ENCODE measurements at regions not wholly inside any gene's neighbourhood (a gene's known extent, or its start where the extent isn't known, plus 50 kb on each side); places are given as distances from the start of the nearest gene placed in this dataset.

- no peaks in the 10 kb centered on the region for H3K9me3 ChIP-seq (ENCODE audit: control insufficient read depth, low read depth, low read length)
- WGBS (ENCODE audit: insufficient coverage, low lambda C conversion rate), result 30% methylated on average over 2 of the region's 6 CpGs
- no peak for DNase-seq
- H3K27me3 ChIP-seq (ENCODE audit: control insufficient read depth, insufficient read depth, low read length), result peaks cover 4% of the 10 kb centered on the region
- H3K4me1 ChIP-seq (ENCODE audit: control insufficient read depth, insufficient read depth, low read length), result no peaks in the 10 kb centered on the region
- H3K36me3 ChIP-seq (ENCODE audit: control insufficient read depth, insufficient read depth, low read length), result no peaks in the 10 kb centered on the region
- no peak overlapping the region for H3K27ac ChIP-seq (ENCODE audit: low read length)
- H3K4me3 ChIP-seq (ENCODE audit: low read length), result no peak overlapping the region
Observed at GRCh38 chr3:59249698-59250361, 200.0 kb upstream of the CFAP20DC start.

- H3K9me3 ChIP-seq (ENCODE audit: control insufficient read depth, low read depth, low read length), result no peaks in the 10 kb centered on the region
- no peak overlapping the region for H3K4me3 ChIP-seq (ENCODE audit: low read length)
- no peak overlapping the region for H3K27ac ChIP-seq (ENCODE audit: low read length)
- peaks cover 2% of the 10 kb centered on the region for H3K27me3 ChIP-seq (ENCODE audit: control insufficient read depth, insufficient read depth, low read length)
- H3K36me3 ChIP-seq (ENCODE audit: control insufficient read depth, insufficient read depth, low read length), result no peaks in the 10 kb centered on the region
- H3K4me1 ChIP-seq (ENCODE audit: control insufficient read depth, insufficient read depth, low read length), result no peaks in the 10 kb centered on the region
- no peak for DNase-seq
Observed at GRCh38 chr3:59249004-59249403, 199.2 kb upstream of the CFAP20DC start.

DNA sequence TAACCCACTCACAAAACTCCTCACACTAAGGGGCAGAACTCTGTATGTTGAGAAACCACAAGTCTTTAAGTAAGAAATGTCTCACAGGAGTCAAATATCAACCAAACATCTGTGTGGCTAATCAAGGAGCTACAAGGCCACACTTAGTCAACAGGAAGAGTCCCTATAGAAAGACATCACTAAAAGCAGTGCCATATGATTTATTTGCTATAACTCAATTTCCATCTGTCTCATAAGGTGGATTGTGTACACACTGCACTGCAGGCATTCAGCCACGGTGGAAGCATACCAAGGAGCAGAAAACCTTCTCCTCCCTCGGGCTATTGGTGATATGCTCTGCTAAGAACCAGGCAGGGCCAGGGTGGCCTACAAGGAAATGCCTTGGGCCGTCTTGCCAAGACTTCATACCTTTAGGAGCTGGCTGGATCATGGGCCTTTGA lies 197.6 kb upstream of the CFAP20DC start:
- Histone ChIP-seq H3K36me3 (ENCODE audit: control insufficient read depth, insufficient read depth, low read length) (no peaks in the 10 kb centered on the region), H3K27me3 (ENCODE audit: control insufficient read depth, insufficient read depth, low read length) (no peaks in the 10 kb centered on the region), H3K9me3 (ENCODE audit: control insufficient read depth, low read depth, low read length) (no peaks in the 10 kb centered on the region), H3K4me1 (ENCODE audit: control insufficient read depth, insufficient read depth, low read length) (no peaks in the 10 kb centered on the region), H3K27ac (ENCODE audit: low read length) (no peak overlapping the region), H3K4me3 (ENCODE audit: low read length) (no peak overlapping the region)
- no CpG with 5 or more reads among the region's 3 CpGs for WGBS (ENCODE audit: insufficient coverage, low lambda C conversion rate)
- no peak for DNase-seq

- no peak overlapping the region for H3K4me3 ChIP-seq (ENCODE audit: low read length)
- H3K27ac ChIP-seq (ENCODE audit: low read length), result no peak overlapping the region
- H3K36me3 ChIP-seq (ENCODE audit: control insufficient read depth, insufficient read depth, low read length), result no peaks in the 10 kb centered on the region
- DNase-seq, result no peak
- H3K27me3 ChIP-seq (ENCODE audit: control insufficient read depth, insufficient read depth, low read length), result no peaks in the 10 kb centered on the region
- no peaks in the 10 kb centered on the region for H3K9me3 ChIP-seq (ENCODE audit: control insufficient read depth, low read depth, low read length)
- H3K4me1 ChIP-seq (ENCODE audit: control insufficient read depth, insufficient read depth, low read length), result no peaks in the 10 kb centered on the region
- WGBS (ENCODE audit: insufficient coverage, low lambda C conversion rate), result no CpG with 5 or more reads among the region's 3 CpGs
Observed at GRCh38 chr3:59246719-59247401, 197.0 kb upstream of the CFAP20DC start.

- Histone ChIP-seq H3K9me3 (ENCODE audit: control insufficient read depth, low read depth, low read length) (no peaks in the 10 kb centered on the region), H3K27me3 (ENCODE audit: control insufficient read depth, insufficient read depth, low read length) (no peaks in the 10 kb centered on the region), H3K4me3 (ENCODE audit: low read length) (no peak overlapping the region), H3K4me1 (ENCODE audit: control insufficient read depth, insufficient read depth, low read length) (no peaks in the 10 kb centered on the region), H3K27ac (ENCODE audit: low read length) (no peak overlapping the region), H3K36me3 (ENCODE audit: control insufficient read depth, insufficient read depth, low read length) (no peaks in the 10 kb centered on the region)
- no peak for DNase-seq
- WGBS (ENCODE audit: insufficient coverage, low lambda C conversion rate), result 50% methylated on average over 1 of the region's 8 CpGs
Observed at GRCh38 chr3:59245859-59246501, 196.2 kb upstream of the CFAP20DC start.

- no peak overlapping the region for H3K4me3 ChIP-seq (ENCODE audit: low read length)
- no peak overlapping the region for H3K27ac ChIP-seq (ENCODE audit: low read length)
- no peaks in the 10 kb centered on the region for H3K36me3 ChIP-seq (ENCODE audit: control insufficient read depth, insufficient read depth, low read length)
- H3K4me1 ChIP-seq (ENCODE audit: control insufficient read depth, insufficient read depth, low read length), result no peaks in the 10 kb centered on the region
- WGBS (ENCODE audit: insufficient coverage, low lambda C conversion rate), result no CpG with 5 or more reads among the region's 5 CpGs
- no peaks in the 10 kb centered on the region for H3K9me3 ChIP-seq (ENCODE audit: control insufficient read depth, low read depth, low read length)
- peak in 1 of 2 donors; percentile 9 for DNase-seq
- H3K27me3 ChIP-seq (ENCODE audit: control insufficient read depth, insufficient read depth, low read length), result no peaks in the 10 kb centered on the region
Observed at GRCh38 chr3:59245300-59245858, 195.6 kb upstream of the CFAP20DC start.

- Histone ChIP-seq H3K27ac (ENCODE audit: low read length) (no peak overlapping the region), H3K4me3 (ENCODE audit: low read length) (no peak overlapping the region), H3K4me1 (ENCODE audit: control insufficient read depth, insufficient read depth, low read length) (no peaks in the 10 kb centered on the region), H3K27me3 (ENCODE audit: control insufficient read depth, insufficient read depth, low read length) (no peaks in the 10 kb centered on the region), H3K36me3 (ENCODE audit: control insufficient read depth, insufficient read depth, low read length) (no peaks in the 10 kb centered on the region), H3K9me3 (ENCODE audit: control insufficient read depth, low read depth, low read length) (no peaks in the 10 kb centered on the region)
- WGBS (ENCODE audit: insufficient coverage, low lambda C conversion rate), result 100% methylated on average over 1 of the region's 6 CpGs
- no peak for DNase-seq
Observed at GRCh38 chr3:59244343-59244742, 194.5 kb upstream of the CFAP20DC start.

DNA sequence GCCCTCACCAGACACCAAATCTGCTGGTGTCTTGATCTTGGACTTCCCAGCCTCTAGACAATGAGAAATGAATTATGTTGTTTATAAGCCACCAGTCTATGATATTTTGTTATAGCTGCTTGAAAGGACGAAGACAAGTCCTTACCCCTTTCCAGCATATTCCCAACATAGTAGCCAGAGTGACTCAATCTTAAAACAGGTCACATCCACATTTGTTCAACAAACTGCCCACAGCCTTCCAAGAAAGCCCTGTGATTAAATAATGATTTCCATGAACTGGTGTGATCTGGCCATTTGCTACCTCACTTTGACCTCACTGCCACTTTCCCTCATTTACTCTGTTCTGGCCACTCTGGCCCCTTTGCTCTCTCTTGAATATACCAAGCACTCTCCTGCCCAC lies 193.7 kb upstream of the CFAP20DC start:
- H3K36me3 ChIP-seq (ENCODE audit: control insufficient read depth, insufficient read depth, low read length), result no peaks in the 10 kb centered on the region
- WGBS (ENCODE audit: insufficient coverage, low lambda C conversion rate), result no CpG with 5 or more reads among the region's 1 CpG
- no peak overlapping the region for H3K4me3 ChIP-seq (ENCODE audit: low read length)
- H3K4me1 ChIP-seq (ENCODE audit: control insufficient read depth, insufficient read depth, low read length), result no peaks in the 10 kb centered on the region
- no peaks in the 10 kb centered on the region for H3K9me3 ChIP-seq (ENCODE audit: control insufficient read depth, low read depth, low read length)
- H3K27ac ChIP-seq (ENCODE audit: low read length), result no peak overlapping the region
- DNase-seq, result no peak
- no peaks in the 10 kb centered on the region for H3K27me3 ChIP-seq (ENCODE audit: control insufficient read depth, insufficient read depth, low read length)

GRCh38 chr3:59240666-59241255 lies 190.9 kb upstream of the CFAP20DC start:
- Histone ChIP-seq H3K36me3 (ENCODE audit: control insufficient read depth, insufficient read depth, low read length) (no peaks in the 10 kb centered on the region), H3K4me3 (ENCODE audit: low read length) (no peak overlapping the region), H3K27ac (ENCODE audit: low read length) (no peak overlapping the region), H3K9me3 (ENCODE audit: control insufficient read depth, low read depth, low read length) (no peaks in the 10 kb centered on the region), H3K4me1 (ENCODE audit: control insufficient read depth, insufficient read depth, low read length) (no peaks in the 10 kb centered on the region), H3K27me3 (ENCODE audit: control insufficient read depth, insufficient read depth, low read length) (no peaks in the 10 kb centered on the region)
- DNase-seq, result no peak
- 54% methylated on average over 1 of the region's 2 CpGs for WGBS (ENCODE audit: insufficient coverage, low lambda C conversion rate)

DNA sequence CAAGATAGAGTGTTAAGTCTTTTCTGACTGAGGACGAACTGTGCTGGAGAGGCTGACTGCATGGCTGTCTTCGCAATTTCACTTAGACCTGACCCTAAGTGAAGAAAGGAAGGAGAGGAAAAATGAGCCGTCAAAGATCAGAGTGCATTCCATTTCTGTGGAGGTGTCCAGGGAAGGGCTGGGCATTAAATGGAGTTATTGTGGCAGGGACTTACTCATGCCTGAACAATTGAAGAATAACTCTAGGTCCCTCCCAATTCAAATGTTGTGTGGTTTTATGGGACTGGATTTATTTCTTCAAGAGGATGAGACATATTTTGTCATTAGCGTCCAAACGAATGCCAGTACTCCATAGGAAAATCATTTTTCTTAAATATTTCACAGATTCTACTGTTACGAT lies 187.3 kb upstream of the CFAP20DC start:
- Histone ChIP-seq H3K27ac (ENCODE audit: low read length) (no peak overlapping the region), H3K9me3 (ENCODE audit: control insufficient read depth, low read depth, low read length) (no peaks in the 10 kb centered on the region), H3K27me3 (ENCODE audit: control insufficient read depth, insufficient read depth, low read length) (no peaks in the 10 kb centered on the region), H3K36me3 (ENCODE audit: control insufficient read depth, insufficient read depth, low read length) (no peaks in the 10 kb centered on the region), H3K4me1 (ENCODE audit: control insufficient read depth, insufficient read depth, low read length) (no peaks in the 10 kb centered on the region), H3K4me3 (ENCODE audit: low read length) (no peak overlapping the region)
- no peak for DNase-seq
- WGBS (ENCODE audit: insufficient coverage, low lambda C conversion rate), result no CpG with 5 or more reads among the region's 6 CpGs

All from large intestine (tissue), 3 donors.